HG02981 (cell line): ENCODE measurements at regions not wholly inside any gene's neighbourhood (a gene's known extent, or its start where the extent isn't known, plus 50 kb on each side); places are given as distances from the start of the nearest gene placed in this dataset.

Source experiments
- ATAC-seq: cut with Tn5 transposase; IDR thresholded peaks from one replicate; pipeline ENCODE4 v1.9.1; 2021; ENCODE audit warnings: mild to moderate bottlenecking, moderate library complexity; ENCODE audit not compliant: unreplicated experiment

- no peak for ATAC-seq
Observed at GRCh38 chr1:199857516-199857915, 170.0 kb upstream of the NR5A2 start.

- no peak for ATAC-seq
Observed at GRCh38 chr1:199858171-199858570, 169.3 kb upstream of the NR5A2 start.

GRCh38 chr1:199858856-199859255 lies 168.7 kb upstream of the NR5A2 start:
- ATAC-seq: no peak

GRCh38 chr1:199859491-199859933 lies 168.0 kb upstream of the NR5A2 start:
- no peak for ATAC-seq

GRCh38 chr1:199861020-199861795 lies 166.3 kb upstream of the NR5A2 start:
- ATAC-seq: no peak

- ATAC-seq: no peak
Observed at GRCh38 chr1:199862047-199862446, 165.5 kb upstream of the NR5A2 start.

GRCh38 chr1:199866210-199866617 lies 161.3 kb upstream of the NR5A2 start:
- ATAC-seq: no peak

GRCh38 chr1:199867601-199868000 lies 159.9 kb upstream of the NR5A2 start:
- no peak for ATAC-seq

- no peak for ATAC-seq
Observed at GRCh38 chr1:199868777-199869176, 158.7 kb upstream of the NR5A2 start.

GRCh38 chr1:199875337-199875736 lies 152.2 kb upstream of the NR5A2 start:
- ATAC-seq: no peak

GRCh38 chr1:199875856-199876255 lies 151.7 kb upstream of the NR5A2 start:
- no peak for ATAC-seq

GRCh38 chr1:199877526-199878384 lies 149.8 kb upstream of the NR5A2 start:
- ATAC-seq: no peak

GRCh38 chr1:199878823-199879222 lies 148.7 kb upstream of the NR5A2 start:
- no peak for ATAC-seq

GRCh38 chr1:199898654-199899053 lies 128.9 kb upstream of the NR5A2 start:
- ATAC-seq: no peak

- no peak for ATAC-seq
Observed at GRCh38 chr1:199901341-199901740, 126.2 kb upstream of the NR5A2 start.

GRCh38 chr1:199907361-199907760 lies 120.1 kb upstream of the NR5A2 start:
- no peak for ATAC-seq

- no peak for ATAC-seq
Observed at GRCh38 chr1:199909137-199909536, 118.4 kb upstream of the NR5A2 start.

GRCh38 chr1:199913318-199913717 lies 114.2 kb upstream of the NR5A2 start:
- ATAC-seq: no peak

GRCh38 chr1:199914546-199914945 lies 113.0 kb upstream of the NR5A2 start:
- no peak for ATAC-seq

- ATAC-seq: no peak
Observed at GRCh38 chr1:199918196-199918769, 109.2 kb upstream of the NR5A2 start.

- no peak for ATAC-seq
Observed at GRCh38 chr1:199920635-199921034, 106.9 kb upstream of the NR5A2 start.

GRCh38 chr1:199929556-199929955 lies 98.0 kb upstream of the NR5A2 start:
- ATAC-seq: no peak
